ENCODE measurements at regions not wholly inside any gene's neighbourhood (a gene's known extent, or its start where the extent isn't known, plus 50 kb on each side); places are given as distances from the start of the nearest gene placed in this dataset.

DNA sequence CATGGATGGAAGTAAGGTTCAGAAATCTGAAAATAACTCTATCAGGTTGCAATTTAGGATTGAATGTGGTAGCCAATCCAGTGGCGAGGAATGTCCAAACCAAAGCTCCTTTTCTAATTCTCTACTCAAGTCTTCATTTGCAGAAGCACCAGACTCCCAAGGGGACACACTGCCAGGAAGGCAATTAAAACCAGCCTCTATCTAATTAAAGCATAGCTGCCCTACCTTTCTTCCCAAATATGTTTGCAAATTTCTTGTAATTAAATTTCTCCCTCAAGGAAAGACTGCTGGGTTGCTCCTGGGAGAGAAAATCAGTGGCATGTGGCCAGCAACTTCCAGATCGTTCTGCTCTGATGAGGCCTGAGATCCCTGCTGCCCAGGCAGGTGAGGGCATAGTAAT lies 153.4 kb upstream of the MCTP2 start:
- no peak overlapping the region for H3K27ac ChIP-seq (ENCODE audit: low read depth, low read length)
- TF ChIP-seq, protein P1, sequence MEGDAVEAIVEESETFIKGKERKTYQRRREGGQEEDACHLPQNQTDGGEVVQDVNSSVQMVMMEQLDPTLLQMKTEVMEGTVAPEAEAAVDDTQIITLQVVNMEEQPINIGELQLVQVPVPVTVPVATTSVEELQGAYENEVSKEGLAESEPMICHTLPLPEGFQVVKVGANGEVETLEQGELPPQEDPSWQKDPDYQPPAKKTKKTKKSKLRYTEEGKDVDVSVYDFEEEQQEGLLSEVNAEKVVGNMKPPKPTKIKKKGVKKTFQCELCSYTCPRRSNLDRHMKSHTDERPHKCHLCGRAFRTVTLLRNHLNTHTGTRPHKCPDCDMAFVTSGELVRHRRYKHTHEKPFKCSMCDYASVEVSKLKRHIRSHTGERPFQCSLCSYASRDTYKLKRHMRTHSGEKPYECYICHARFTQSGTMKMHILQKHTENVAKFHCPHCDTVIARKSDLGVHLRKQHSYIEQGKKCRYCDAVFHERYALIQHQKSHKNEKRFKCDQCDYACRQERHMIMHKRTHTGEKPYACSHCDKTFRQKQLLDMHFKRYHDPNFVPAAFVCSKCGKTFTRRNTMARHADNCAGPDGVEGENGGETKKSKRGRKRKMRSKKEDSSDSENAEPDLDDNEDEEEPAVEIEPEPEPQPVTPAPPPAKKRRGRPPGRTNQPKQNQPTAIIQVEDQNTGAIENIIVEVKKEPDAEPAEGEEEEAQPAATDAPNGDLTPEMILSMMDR (IDR thresholded peaks at IDR 0.05; ENCODE audit: low read depth, low read length), result no peak
- H3K27me3 ChIP-seq (ENCODE audit: control insufficient read depth, insufficient read depth, low read length), result no peaks in the 10 kb centered on the region
- POLR2A ChIA-PET, result no interaction called here
- CTCF ChIA-PET, result interaction anchor here (3.5 kb wide), 1 partner anchor 42 kb away, joined by 14 read pairs; no protein-coding TSS in a partner anchor
- H3K4me3 ChIP-seq (ENCODE audit: low read depth, low read length), result no peak overlapping the region
- no peaks in the 10 kb centered on the region for H3K9me3 ChIP-seq (ENCODE audit: control insufficient read depth, insufficient read depth, low read length)
- DNase-seq (ENCODE audit: low read depth, low spot score), result no peak

DNA sequence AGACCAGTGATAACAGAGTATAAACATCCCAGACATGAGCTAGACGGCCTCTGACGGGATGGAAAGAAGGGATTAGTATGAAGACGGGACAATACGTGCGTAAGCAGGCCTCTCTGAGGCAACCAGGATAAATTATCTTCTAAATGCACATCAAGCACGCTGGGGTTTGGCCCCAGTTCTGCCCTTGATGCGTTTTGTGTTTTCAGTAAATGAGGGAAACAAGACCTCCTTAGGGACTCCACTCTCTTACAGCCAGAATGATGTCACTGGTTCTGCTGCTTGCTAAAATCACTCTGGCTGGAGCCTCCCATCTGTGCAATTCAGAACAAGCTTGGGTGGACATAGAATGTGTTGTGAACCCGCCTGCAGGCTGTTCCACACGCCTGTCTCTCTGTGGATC lies 156.0 kb upstream of the MCTP2 start:
- ChIA-PET POLR2A (no interaction called here), CTCF (interaction anchor here (1.5 kb wide), 1 partner anchor 45 kb away, joined by 5 read pairs; no protein-coding TSS in a partner anchor)
- TF ChIP-seq, protein P1 (IDR thresholded peaks at IDR 0.05; ENCODE audit: low read depth, low read length), result no peak
- Histone ChIP-seq H3K27me3 (ENCODE audit: control insufficient read depth, insufficient read depth, low read length) (no peaks in the 10 kb centered on the region), H3K27ac (ENCODE audit: low read depth, low read length) (no peak overlapping the region), H3K4me3 (ENCODE audit: low read depth, low read length) (no peak overlapping the region), H3K9me3 (ENCODE audit: control insufficient read depth, insufficient read depth, low read length) (no peaks in the 10 kb centered on the region)
- no peak for DNase-seq (ENCODE audit: low read depth, low spot score)

DNA sequence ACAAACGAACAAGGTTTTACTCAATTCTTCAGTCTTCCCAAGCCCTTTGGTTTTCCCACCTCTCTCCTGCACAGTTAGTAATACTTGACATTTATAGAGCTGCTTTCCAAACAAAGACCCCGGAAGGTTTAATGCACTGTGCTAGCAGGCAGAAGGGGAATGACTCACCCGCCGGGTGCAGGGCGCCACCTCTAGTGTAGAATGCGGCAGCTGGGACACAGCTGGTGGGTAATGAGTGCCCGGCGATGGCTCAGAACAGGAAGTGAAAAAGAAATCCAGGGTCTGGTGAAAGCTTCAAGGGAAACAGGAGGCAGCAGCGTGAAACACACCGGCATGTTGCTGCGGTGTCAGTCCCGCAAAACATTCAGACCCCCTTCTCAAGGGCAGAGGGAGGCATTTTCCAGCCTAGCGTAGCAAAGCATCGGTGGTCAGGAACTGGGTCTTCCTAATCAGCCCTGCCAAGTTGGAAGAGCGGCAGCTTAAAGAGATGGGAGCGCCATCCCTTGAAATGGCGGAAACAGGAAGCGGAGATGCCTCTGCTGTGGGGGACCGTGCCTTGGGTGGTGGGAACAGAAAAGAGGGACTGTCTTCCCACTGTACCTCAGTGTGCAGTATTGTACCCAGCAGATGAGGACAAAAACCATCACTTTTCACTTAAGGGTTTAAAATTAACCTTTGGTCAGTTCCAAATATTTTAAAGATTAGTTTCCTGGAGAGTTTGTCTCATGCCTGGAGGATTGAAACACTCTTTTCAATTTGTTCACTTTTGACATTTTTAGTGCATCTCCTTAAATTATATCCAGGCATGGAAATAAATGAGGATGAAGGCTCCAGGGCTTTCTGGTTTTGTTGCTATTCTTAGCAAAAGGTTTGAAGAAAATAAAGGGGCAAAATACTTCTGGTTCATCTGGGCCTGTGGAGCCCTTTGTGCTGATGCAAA lies 160.7 kb upstream of the MCTP2 start:
- H3K4me3 ChIP-seq (ENCODE audit: low read depth, low read length), result no peak overlapping the region
- no peaks in the 10 kb centered on the region for H3K9me3 ChIP-seq (ENCODE audit: control insufficient read depth, insufficient read depth, low read length)
- POLR2A ChIA-PET, result interaction anchor here (1.0 to 1.2 kb wide), 2 partner anchors 14 to 16 kb away, joined by 4 to 6 read pairs; no protein-coding TSS in a partner anchor
- H3K27ac ChIP-seq (ENCODE audit: low read depth, low read length), result no peak overlapping the region
- no peaks in the 10 kb centered on the region for H3K27me3 ChIP-seq (ENCODE audit: control insufficient read depth, insufficient read depth, low read length)
- no peak for DNase-seq (ENCODE audit: low read depth, low spot score)
- CTCF ChIA-PET, result interaction anchor here (5.5 kb wide), 1 partner anchor 49 kb away, joined by 22 read pairs; no protein-coding TSS in a partner anchor
- TF ChIP-seq, protein P1 (IDR thresholded peaks at IDR 0.05; ENCODE audit: low read depth, low read length), result no peak

DNA sequence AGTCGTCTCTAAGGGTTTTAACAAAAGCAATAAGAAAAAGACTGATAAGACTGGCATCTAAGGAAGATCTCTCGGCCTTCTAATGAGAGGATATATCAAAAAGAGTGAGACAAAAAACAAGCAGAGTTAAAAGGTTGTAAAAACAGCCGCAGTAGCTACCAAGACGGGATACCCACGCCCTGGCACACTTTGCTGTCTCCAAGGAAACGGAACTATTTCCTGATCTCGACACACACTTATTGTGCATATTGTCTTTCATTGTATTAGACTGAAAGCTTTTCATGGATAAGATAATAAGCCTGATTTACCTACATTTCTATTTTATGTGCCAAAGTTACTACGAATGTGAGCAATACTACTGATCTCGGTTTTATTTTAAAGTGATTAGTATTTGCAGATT lies 161.5 kb upstream of the MCTP2 start:
- no peaks in the 10 kb centered on the region for H3K9me3 ChIP-seq (ENCODE audit: control insufficient read depth, insufficient read depth, low read length)
- H3K27ac ChIP-seq (ENCODE audit: low read depth, low read length), result no peak overlapping the region
- TF ChIP-seq, protein P1 (IDR thresholded peaks at IDR 0.05; ENCODE audit: low read depth, low read length), result no peak
- no peak overlapping the region for H3K4me3 ChIP-seq (ENCODE audit: low read depth, low read length)
- DNase-seq (ENCODE audit: low read depth, low spot score), result no peak
- no peaks in the 10 kb centered on the region for H3K27me3 ChIP-seq (ENCODE audit: control insufficient read depth, insufficient read depth, low read length)
- POLR2A ChIA-PET, result interaction anchor here (1.0 to 1.2 kb wide), 2 partner anchors 13 to 17 kb away, joined by 4 to 6 read pairs; no protein-coding TSS in a partner anchor
- CTCF ChIA-PET, result interaction anchor here (5.5 kb wide), 1 partner anchor 50 kb away, joined by 22 read pairs; no protein-coding TSS in a partner anchor

DNA sequence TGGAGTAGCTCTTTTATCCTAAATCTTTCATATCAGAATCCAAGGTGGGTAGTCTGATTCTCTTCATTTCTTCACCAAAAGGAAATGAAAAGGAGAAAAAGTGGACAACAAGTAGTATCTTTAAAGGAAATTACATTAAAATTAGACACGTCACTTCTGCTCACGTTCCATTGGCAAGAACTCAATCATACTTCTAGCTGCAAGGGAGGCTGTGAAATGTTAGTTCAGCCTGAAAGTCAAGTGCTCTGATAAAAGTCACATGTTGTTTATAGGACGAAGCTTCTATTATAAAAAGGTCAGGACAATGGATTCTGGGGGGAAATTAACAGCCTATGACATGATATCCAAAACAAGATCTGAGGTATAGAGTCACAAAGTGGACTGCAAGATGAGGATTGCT lies 164.6 kb upstream of the MCTP2 start:
- POLR2A ChIA-PET, result interaction anchor here (1.1 kb wide), 1 partner anchor 10 kb away, joined by 3 read pairs; no protein-coding TSS in a partner anchor
- CTCF ChIA-PET, result interaction anchor here (0.6 to 5.5 kb wide), 2 partner anchors 53 to 68 kb away, joined by 4 to 22 read pairs; no protein-coding TSS in a partner anchor

More for the DNA sequence above, 164.6 kb upstream of the MCTP2 start:
- H3K27me3 ChIP-seq (ENCODE audit: control insufficient read depth, insufficient read depth, low read length), result no peaks in the 10 kb centered on the region
- no peak for DNase-seq (ENCODE audit: low read depth, low spot score)
- no peak overlapping the region for H3K4me3 ChIP-seq (ENCODE audit: low read depth, low read length)
- TF ChIP-seq, protein P1 (IDR thresholded peaks at IDR 0.05; ENCODE audit: low read depth, low read length), result no peak
- no peaks in the 10 kb centered on the region for H3K9me3 ChIP-seq (ENCODE audit: control insufficient read depth, insufficient read depth, low read length)
- H3K27ac ChIP-seq (ENCODE audit: low read depth, low read length), result no peak overlapping the region

All from AG04450 (cell line).